ENCODE measurements at regions not wholly inside any gene's neighbourhood (a gene's known extent, or its start where the extent isn't known, plus 50 kb on each side); places are given as distances from the start of the nearest gene placed in this dataset.

DNA sequence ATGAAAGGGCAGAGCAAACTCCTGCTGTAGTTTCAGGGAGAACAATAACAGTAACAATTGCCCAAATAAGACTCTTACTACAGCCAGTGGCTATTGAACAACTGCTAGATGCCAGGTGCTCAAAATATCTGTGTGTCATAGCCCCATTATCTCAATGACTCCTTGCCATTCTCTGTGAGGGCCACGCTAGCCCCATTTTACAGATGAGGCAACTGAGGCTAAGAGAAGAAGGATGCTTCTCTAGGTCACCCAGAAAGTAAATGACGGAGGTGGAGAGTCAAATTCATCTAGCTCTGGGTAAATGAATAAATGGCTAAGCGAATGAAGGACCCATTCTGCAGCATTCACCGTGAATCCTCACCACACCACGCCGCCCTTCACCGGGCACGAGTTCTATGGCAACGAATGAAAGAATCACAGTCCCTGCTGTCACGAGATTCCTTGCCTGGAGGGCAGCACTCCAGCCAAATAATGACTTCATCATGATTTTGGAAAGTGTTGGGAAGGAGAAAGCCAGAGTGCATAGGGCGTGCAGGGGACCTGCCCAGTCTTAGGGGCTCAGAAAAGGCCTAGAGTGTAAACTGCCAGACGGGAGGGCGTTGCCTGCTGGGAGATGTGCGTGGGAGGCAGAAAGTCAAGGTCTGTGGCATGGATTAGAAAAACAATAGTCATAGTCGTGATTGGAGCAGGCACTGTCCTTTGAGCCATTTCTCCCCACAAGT, 147.2 kb downstream of the C9orf50 start:
- DNase-seq (ENCODE audit: low read depth in 2 of 2) = no peak

DNA sequence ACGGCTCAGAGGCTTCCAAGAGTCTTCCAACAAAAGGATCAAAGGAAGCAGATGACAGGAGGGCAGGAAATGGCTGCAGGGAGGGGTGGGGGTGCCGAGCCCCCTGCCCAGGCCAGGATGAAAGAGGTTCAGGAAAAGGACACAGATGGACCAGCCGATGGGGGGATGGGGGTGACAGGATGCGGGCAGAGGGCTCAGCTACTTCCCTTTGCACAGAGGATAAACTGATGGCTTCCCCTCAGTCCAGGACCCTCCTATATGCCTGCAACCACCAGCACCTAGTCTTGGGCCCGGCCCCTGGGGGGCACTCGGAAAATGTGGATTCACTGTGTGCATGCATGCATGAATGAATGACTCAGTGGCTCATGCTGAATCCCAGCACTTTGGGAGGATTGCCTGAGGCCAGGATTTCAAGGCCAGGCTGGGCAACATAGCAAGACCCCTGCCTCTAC, 148.2 kb downstream of the C9orf50 start:
- no peak for DNase-seq (ENCODE audit: low read depth in 2 of 2)

DNA sequence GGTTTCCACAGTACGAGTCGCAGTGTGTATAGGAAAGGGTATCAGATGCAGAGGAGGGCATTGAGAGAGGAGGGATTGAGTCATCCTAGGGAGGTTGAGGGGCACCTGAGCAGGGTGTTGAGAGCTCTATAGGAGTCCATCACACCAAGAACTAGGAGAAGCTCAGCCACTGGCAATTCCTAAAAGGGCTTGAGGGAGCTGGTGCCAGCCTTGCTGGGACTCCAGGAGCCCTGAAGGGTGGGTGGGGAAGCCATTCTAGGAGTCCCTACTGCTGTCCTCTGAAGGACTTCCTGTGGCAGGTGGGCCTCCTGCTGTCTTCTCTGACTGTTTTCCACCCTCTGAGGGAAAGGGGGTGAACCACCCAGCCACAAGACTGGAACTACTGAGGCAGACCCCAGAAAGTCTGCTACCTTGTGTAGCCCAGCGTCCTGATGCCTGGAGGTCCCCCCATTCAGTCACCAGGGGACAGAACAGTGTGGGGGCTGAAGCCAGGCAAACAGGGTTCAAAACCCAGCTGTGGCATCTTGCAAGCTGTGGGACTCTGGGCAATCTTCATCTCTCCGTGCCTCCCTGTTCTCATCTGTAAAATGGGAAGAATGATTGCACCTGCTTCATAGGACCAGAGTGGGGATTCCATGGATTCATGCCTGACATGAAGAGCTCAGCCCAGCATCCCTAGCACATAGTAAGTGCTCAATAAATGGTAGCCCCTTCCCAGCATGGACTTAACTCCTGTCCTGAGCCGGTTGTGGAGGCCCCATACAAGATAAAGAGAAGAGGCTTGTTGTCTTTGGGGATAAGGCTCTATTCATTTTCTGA, 149.5 kb downstream of the C9orf50 start:
- DNase-seq (ENCODE audit: low read depth in 2 of 2) = no peak

DNA sequence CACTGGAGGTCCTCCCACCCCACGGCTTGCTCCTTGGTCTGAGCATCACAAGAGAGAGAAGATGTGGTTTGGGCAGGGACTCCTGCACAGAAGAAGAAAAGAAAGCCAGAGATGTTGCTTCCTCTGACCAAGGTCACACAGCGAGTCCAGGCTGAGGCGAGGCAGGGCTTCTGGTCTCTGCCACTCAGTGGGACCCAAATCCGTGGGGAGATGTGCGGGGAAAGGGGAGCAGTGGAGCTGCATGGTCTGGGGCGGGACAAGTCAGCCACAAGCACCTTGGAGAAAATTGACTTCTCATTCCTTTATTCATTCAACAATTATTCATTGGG, 150.9 kb downstream of the C9orf50 start:
- DNase-seq (ENCODE audit: low read depth in 2 of 2) = no peak

DNA sequence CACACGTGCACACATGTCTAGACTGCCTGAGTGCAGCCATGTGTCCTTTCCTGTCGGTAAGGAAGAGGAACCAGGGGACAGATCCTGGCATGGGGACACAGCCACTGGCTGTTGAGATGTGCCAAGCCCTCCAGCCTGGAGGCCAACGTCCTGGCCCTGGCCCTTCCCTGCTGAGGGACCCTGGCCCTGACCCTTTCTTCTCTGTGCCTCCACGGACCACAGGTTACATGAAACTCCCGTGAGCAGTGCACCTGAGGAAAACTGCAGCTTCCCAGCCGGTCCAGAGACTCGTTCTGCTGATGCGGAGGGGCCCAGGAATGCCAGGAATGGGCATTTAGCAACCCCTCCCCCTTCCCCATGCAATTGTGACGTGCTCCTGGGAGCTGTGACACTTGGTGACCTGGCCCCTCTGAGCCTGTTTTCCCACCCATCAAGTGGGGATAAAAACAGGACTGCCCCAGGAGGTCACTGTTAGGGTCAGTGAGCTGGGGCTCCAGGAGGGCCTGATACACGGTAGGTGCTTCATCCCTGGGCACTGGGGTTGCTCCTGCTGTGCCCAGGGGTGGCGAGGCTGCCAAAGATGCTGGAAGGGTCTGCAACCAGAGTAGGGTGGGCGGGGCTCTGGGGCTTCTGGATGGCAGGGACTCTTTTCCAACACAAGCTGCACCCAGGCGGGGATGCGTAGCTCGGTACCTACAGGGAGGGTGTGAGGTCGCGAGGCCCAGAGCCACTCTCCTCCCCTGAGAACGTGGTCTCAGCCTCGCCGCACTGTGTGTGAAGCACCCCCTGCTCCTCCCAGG, 151.5 kb downstream of the C9orf50 start:
- DNase-seq (ENCODE audit: low read depth in 2 of 2) = no peak

DNA sequence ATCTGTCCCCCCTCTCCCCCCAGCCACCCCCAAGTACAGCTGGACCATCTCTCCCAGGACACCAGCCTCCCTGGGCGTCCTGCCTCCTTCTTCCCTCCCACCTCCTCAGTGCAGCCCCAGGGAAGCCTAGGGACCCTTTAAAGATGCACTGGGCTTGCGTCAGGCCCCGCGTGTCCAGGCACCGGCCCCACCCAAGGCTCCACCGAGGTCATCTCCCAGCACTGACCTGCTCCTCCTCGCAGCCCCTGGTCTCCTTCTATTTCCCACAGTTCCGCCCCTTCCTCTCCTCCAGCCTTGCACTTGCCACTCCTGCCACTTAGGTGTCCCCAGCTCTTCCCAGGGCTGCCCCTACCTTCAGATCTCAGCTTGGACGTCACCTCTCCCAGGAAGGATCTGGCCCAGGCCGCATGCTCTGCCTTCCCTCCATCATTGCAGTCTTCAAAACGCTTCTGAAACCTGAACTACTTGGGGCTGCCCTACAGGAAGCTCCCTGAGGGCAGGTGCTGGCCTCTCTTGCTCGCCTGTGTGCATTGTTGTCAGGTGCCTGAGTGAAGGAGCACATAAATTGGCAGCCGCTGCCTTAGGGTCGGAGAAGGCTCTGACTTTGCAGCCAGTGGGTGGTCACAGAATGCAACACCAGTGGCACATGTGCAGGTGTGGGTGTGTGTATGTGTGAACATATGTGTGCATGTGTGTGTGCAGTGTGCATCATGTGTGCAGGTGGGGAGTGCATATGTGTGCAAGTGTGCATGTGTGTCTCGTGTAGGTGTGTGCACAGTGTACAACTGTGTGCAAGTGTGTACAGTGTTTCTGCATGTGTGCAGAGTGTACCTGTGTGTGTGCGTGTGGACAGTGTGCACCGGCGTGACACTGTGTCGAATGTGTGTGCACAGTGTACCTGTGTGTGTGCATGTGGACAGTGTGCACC, 152.9 kb downstream of the C9orf50 start:
- no peak for DNase-seq (ENCODE audit: low read depth in 2 of 2)

DNA sequence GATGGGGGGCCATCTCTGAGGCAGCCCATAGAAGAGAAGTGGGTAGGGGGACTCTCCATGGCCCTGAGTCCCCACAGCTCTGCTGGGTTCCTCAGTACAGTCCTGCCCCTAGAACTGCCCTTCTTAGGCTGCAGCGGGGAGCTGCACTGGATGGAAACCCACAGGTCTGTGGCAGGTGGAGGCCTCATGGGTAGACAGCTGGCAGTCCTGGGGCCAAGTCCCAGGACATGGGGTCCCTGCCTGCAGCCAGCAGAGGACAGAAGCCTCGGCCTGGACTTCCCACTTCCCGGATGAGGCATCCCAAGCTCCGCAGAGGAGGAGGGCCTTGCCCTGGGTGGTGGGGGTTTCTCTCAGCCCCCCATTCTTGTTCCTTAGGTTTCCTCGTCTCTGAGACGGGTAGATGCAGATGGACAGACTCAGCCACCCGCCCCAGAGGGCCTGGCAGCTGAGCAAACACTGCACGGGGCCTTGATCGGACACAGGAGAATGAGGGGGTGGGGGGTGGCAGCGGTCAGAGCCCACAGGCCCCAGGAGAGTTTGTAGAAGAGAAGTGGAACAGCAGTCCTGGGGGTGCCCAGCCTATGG, 153.8 kb downstream of the C9orf50 start:
- no peak for DNase-seq (ENCODE audit: low read depth in 2 of 2)

DNA sequence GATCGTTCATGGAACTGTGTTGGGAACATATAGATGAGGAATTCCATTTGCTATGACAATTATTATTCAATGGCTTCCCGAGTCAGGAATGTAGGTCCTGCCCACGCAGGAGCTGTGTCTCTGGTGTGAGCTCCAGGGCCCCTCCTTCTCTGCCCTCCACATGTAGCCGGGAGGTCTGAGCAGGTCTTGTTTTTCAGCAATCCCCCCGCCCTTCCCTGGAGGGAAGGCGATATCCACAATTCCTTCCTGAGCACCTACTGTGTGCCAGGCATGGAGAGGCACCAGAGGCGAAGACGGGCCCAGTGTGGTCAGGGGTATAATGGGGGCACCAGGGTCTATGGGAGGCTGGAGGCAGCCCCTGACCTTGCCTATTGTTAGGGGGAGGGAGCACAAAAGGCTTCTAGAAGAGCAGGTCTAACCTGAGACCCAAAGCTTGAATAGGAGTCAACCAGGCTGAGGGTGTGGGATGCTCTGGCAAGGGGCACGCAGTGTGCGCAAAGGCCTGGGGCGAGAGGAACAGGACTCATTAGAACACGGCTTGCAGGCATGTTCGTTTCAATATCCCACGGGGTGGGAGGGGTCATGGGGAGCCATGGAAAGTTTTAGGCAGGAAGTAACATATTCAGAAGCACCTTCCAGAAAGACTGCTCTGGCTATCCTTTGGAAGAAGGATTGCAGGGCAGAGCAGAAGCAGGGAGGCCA, 154.9 kb downstream of the C9orf50 start:
- DNase-seq (ENCODE audit: low read depth in 2 of 2) = no peak

DNA sequence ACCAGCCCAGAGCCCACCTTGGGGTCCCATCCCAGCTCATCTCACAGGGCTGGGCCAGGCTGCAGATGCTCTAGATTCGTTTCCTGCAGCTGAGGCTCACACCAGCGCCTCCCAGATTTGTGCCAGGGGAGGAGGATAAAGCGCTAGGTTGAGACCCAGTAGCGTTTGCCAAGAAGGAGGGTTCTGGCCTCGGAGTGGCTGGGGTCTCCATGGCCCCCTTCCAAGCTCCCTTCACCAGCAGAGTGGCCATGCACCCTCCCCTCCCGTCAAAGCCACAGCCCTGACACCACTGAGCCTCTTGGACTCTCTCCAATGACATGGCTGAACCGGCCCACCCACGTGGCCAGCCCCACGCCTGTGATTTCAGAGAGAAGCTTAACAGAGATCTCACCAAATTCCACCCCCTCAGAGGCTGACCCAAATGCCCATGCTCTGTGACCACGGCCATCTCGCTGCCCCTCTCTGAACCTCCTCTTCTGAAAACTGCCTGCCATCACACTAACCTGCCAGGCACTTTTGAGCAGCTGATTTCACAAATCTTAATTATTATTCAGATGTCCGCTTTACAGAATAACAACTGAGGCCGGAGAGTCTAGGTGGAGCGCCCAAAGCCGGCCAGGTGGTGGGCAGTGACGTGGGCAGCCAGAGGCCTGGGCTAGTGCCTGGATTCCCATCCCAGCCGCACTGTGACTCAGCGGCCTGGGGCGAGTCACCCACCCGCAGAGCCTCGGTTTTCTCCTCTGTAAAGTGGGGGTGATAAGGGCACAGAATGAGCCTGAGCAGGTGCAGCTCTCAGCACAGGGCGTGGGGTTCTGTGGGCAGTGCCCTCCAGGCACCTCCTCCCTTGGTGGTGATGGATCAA, 155.7 kb downstream of the C9orf50 start:
- DNase-seq (ENCODE audit: low read depth in 2 of 2) = no peak

DNA sequence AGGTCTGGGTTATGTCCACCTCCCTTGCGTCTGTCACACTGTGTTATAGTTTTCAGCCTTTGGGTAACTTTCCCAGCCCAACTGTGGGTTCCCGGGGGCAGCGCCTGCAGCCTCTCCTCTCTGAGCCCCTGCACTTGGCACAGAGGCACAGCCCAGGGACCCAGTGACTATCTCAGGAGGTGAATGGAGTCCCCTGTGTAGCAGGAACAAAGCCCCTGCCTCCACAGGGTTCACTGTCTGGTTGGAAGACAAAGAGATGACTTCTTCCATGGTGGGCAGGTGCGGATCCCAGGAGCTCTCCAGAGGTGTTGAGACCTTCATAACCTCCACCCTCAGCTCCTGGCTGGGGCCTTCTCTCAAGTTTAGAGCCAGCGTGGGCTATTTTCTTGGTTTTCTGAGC, 156.9 kb downstream of the C9orf50 start:
- no peak for DNase-seq (ENCODE audit: low read depth in 2 of 2)

DNA sequence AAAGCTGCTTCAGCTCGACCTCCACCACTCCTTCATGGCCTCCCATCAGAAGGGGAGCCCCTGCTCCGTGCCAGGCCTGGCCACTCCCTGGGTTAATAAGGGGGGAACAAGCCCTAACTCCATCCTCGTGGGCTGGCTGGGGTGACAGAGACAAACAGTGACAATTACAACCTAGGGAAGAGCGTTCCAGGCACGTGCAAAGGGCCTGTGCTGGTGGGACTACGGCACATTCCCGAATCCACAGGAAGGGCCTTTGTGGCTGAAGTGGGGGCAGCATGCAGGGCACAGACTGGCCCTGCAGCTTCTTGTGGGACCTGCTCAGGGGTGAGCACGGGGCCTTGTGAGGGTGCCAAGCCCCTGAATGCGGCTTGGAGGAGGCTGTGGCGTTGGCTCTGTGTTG, 157.4 kb downstream of the C9orf50 start:
- no peak for DNase-seq (ENCODE audit: low read depth in 2 of 2)

DNA sequence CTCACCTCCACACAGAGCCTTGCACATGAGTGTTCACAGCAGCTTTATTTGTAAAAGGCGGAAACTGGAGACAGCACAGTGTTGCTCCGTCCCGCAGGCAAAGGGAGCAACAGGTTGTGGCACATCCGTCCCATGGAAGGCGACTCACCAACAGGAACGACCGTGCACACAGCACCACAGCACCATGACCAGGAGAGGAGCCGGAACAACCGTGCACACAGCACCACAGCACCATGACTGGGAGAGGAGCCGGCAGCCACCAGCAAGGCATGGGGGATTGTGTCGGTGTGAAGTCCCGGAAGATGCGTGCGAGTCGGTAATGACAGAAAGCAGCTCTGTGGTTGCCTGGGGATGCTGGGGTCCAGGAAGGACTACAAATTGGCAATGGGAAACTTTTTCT, 158.5 kb downstream of the C9orf50 start:
- no peak for DNase-seq (ENCODE audit: low read depth in 2 of 2)

DNA sequence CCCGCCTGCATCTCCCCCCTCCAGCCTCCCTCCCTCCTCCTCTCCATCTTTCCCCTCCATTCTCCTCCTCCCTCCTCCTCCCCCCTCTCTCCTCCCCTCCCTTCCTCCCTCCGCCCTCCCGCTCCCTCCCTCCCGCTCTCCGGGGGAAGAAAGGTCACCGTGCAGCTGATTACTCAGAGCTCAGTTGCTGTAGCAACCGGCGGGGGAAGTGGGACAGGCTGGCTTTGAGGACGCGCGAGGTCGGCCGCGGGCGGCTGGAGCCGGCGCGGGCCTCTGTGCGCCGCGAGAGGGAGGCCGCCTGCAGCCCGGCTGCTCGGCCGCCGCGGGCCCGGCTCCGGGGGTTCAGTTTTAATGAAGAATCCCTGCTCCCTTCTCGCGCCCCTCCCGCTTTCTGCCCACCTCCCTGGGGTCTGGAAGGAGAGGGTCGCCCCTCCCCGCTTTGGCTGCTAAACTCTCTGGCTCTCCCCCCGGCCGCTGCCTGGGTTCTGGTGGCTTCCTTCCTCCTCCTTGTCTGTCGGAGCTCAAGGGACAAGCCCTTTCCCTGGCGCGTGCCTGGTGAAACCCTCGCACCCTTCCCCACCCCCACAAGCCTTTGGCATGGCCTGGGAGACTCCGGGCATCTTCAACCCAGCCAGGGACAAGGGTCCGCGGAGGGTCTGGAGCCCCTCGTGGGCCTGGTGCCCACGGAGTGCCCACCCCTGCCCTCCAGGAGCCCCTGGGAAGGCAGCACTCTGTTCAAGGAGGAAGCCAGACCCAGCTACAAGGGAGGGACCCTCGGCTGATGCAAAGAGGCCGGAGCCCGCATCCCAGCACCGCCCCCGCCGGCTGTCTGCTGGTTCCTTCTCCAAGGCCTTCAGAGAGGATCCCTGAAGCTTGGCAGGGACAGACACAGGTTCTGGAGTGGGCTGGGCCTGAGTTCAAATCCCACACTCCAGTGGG, 160.3 kb downstream of the C9orf50 start:
- peak; percentile 99 for DNase-seq (ENCODE audit: low read depth in 2 of 2)

DNA sequence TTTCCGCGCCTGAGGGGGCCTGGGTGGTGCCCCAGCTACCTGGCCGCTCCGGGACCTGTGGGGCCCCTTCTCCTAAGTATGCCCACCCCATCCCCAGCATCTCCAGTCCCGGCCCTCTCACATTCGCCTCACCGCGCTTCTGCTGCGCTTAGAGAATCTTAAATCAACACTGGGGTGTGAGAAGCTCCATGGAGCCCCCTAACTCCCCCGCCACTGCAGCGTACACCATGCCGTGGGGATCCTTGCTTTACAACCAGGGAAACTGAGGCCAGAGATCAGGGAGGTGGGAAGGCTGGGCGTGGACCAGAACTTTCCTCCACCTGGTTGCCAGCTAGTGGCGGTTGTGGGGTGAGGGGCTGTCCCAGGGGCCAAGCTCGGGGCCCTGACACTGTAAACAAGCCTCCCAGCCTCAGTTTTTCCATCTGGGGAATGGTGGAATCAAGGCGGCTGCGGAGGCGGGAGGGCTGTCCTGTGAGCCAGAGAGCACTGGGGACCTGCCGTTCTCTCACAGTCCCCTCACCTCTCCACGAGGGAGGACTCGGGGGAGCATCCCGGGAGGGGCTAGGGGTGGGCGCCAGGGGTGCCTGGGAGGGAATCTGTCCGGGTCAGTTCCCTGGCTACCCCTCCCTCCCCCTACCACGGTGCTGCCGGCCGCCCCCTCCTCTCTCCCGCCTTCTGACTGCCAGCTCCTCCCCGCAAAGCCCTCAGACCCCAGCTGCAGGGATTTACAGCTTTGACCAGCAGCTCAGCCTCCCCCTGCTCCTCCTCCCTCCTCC, 161.2 kb downstream of the C9orf50 start:
- DNase-seq (ENCODE audit: low read depth in 2 of 2) = no peak

DNA sequence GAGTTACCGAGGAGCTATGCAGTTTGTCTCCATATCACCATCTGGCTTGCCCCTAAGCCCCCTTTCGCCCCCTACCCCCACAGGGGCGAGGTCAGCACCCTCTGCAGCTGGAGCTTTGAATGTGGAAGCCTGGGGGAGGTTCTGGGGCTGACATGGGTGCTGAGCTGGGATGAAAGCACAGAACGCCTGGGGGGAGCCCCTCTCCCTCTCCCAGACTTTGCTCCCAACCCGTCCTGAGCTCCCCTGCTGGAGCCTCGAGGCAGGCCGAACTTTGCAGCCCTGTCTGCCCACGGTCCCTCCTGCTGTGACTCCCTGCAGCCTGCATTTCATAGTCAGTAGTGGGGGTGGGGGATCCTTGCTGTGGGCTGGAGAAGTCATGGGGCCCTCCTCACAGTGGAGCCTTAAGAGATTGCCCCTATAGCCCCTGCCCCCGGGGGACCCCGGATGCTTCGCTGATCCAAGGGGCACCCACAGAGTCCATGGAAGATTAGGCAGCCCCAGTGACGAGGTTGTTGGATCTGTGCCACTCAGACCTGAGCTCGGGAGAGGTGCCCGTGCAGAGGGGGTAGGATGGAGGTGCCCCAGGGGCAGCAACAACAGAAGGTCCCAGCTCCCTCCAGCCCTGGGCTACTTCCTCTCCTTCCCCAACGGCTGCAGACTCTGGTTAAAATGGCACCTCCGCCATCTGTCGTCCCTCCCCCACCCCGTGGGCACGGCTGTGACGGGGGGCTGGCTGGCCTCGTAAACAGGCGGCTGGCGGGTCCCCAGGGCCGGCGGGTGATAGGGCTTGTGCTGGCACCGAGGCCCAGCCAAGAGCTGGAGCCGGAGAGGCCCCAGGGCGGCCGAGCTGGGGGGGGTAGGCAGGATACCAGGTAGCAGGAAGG, 162.0 kb downstream of the C9orf50 start:
- DNase-seq (ENCODE audit: low read depth in 2 of 2) = no peak

DNA sequence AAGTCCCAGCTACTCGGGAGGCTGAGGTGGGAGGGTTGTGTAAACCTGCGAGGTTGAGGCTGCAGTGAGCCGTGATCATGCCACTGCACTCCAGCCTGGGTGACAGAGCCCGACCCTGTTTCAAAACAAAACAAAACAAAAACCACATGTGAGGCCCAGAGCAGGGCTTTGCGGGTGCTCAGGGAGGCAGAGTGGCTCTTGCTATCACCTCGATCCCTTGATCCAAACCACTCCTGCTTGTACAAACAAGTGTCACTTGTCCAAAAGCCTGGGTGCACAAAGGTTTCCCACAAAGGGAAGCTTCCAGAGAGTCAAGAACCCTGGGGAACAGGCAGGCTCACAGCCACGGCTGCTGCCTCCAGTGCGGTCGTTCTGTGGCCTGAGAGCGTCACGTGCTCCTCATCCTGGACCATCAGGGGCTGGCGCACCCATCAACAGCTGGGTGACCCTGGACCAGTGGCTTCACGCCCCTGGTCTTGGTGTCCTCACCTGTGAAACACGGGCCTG, 162.7 kb downstream of the C9orf50 start:
- no peak for DNase-seq (ENCODE audit: low read depth in 2 of 2)

Measured in fibroblast of skin of left quadriceps (primary cell).